Esophagus mucosa (tissue), 1 donor: ENCODE measurements at regions not wholly inside any gene's neighbourhood (a gene's known extent, or its start where the extent isn't known, plus 50 kb on each side); places are given as distances from the start of the nearest gene placed in this dataset.
"Not testable (repeated sequence)": the region's sequence is repeated elsewhere in the genome, so short reads cannot be mapped to it uniquely, and the experiment has no call there.

Source experiments
- ATAC-seq: fragments of 200-7000 bp; cut with Tn5 transposase; one replicate; pipeline ENCODE4 v1.9.1; 2020
- donor health status: DM: yes; HTN: yes; CAD: no.

- ATAC-seq, result no peak
These were observed 1156.8 kb downstream of the SLC16A7 start for GRCh38 chr12:60752589-60752988.

- no peak for ATAC-seq
These were observed 1162.4 kb downstream of the SLC16A7 start for GRCh38 chr12:60758224-60758623.

GRCh38 chr12:60760965-60761364 is 1165.1 kb downstream of the SLC16A7 start:
- no peak for ATAC-seq

GRCh38 chr12:60801166-60801565 is 1205.3 kb downstream of the SLC16A7 start:
- not testable (repeated sequence) for ATAC-seq

- no peak for ATAC-seq
These were observed 1207.3 kb downstream of the SLC16A7 start for GRCh38 chr12:60803147-60803546.

GRCh38 chr12:60805364-60805763 is 1209.5 kb downstream of the SLC16A7 start:
- no peak for ATAC-seq

GRCh38 chr12:60819794-60820193 is 1224.0 kb downstream of the SLC16A7 start:
- no peak for ATAC-seq

- ATAC-seq, result no peak
These were observed 1226.8 kb downstream of the SLC16A7 start for GRCh38 chr12:60822580-60822979.

GRCh38 chr12:60830381-60830780 is 1234.6 kb downstream of the SLC16A7 start:
- no peak for ATAC-seq

- ATAC-seq, result no peak
These were observed 1236.5 kb downstream of the SLC16A7 start for GRCh38 chr12:60832290-60832689.

GRCh38 chr12:60834372-60834771 is 1238.5 kb downstream of the SLC16A7 start:
- ATAC-seq, result no peak

- no peak for ATAC-seq
These were observed 1239.0 kb downstream of the SLC16A7 start for GRCh38 chr12:60834806-60835205.

GRCh38 chr12:60836651-60837050 is 1240.8 kb downstream of the SLC16A7 start:
- no peak for ATAC-seq

GRCh38 chr12:60842181-60842580 is 1246.4 kb downstream of the SLC16A7 start:
- no peak for ATAC-seq

GRCh38 chr12:60844101-60844500 is 1248.3 kb downstream of the SLC16A7 start:
- ATAC-seq, result no peak

GRCh38 chr12:60844875-60845274 is 1249.0 kb downstream of the SLC16A7 start:
- ATAC-seq, result no peak

- ATAC-seq, result no peak
These were observed 1249.9 kb downstream of the SLC16A7 start for GRCh38 chr12:60845696-60846095.

GRCh38 chr12:60847281-60847680 is 1251.5 kb downstream of the SLC16A7 start:
- ATAC-seq, result no peak

- ATAC-seq, result no peak
These were observed 1253.9 kb downstream of the SLC16A7 start for GRCh38 chr12:60849723-60850122.

GRCh38 chr12:60853407-60853806 is 1257.6 kb downstream of the SLC16A7 start:
- no peak for ATAC-seq

- ATAC-seq, result no peak
These were observed 1267.6 kb downstream of the SLC16A7 start for GRCh38 chr12:60863421-60863820.

GRCh38 chr12:60872219-60872618 is 1276.4 kb downstream of the SLC16A7 start:
- no peak for ATAC-seq

- no peak for ATAC-seq
These were observed 1277.3 kb downstream of the SLC16A7 start for GRCh38 chr12:60872850-60873713.

- no peak for ATAC-seq
These were observed 1278.3 kb downstream of the SLC16A7 start for GRCh38 chr12:60874091-60874490.
